Activated CD4-positive, alpha-beta T cell treated with anti-CD3 and anti-CD28 coated beads, Interleukin-2, amount 50 U/mL, for 48 hours (primary cell): ENCODE measurements at regions not wholly inside any gene's neighbourhood (a gene's known extent, or its start where the extent isn't known, plus 50 kb on each side); places are given as distances from the start of the nearest gene placed in this dataset.

Experiments used
- DNase-seq, 2 experiments: peaks; one replicate each; pipeline ENCODE4 v3.0.0-alpha.2; 2020

GRCh38 chrX:14476205-14476604 is 53.1 kb upstream of the GLRA2 start:
- DNase-seq, result no peak

DNA sequence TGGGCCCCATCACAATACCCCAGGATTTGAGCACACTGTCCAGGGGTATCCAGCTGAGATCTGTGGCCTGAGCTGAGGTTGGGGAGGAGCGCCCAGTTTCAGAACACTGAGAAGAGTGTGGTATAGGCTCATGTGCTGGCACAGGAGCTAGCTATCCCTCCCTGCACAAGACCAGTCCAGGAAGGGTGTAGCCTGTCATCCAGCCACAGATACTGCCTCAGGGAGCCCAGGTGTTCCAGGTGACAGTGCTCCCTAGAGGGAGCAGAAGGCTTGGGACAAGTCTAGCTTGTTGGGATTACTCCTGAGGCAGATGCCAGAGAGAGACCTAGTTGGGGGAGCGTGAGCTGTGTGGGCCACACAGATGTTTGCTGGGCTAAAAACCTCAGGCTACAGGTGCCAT is 79.6 kb upstream of the GLRA2 start:
- no peak for DNase-seq

DNA sequence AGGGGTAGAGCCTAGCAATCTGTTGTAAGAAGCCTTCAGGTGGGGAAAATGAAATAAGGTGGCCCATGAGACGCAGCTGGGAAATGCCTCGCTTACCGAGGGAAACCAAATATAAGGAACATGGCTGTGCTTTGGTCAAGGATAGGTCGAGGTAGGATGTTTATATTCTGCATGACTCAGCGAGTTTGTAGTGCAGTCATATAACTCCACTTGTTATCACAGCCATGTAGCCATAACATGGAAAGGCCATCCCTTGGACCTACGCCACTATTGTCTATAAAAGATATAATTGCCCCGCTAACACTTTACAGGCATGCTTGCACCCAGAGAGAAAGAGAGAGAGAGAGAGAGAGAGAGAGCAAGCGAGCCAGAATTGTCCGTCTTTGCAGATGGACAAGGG is 80.9 kb upstream of the GLRA2 start:
- DNase-seq, result no peak

DNA sequence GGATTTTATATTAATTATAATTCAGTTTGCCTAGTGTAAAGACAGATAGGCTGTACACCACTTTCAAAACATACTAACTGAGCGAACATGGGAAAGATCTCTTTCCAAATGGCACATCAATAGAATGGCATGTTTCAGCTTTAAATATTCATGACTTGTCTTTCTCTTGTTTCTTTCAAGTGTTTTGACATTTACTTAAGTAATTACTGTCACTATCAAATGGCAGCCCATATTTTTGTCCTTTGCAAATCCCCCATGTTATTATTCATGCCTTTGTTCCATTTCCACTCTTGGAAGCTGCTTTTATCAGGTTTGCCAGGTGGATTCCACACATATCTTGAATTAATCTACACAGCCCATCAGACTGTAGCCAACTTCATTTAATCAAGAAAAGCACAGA is 89.2 kb upstream of the GLRA2 start:
- no peak for DNase-seq

- no peak for DNase-seq
Measured at GRCh38 chrX:14427614-14428013, 101.7 kb upstream of the GLRA2 start.

DNA sequence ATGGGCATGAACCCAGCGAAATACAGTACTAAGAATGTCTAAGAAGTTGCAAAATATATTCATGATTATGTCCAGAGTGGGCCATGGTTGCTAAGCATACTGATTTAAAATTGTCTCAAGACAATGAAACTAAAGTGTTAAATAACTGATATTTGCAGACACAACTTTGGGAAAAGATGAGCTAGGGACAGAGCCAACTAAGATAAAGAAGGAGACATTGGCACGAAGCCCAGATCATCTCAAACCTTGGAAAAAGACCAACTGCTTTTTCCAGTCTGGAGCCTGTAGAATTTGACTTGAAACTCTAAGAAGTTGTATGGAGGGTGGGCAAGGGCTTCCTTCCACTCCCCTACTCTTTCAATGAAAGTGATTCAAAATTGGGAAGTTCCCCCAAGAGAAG is 108.5 kb upstream of the GLRA2 start:
- DNase-seq, result no peak

- no peak for DNase-seq
Measured at GRCh38 chrX:14412686-14413085, 116.7 kb upstream of the GLRA2 start.

- DNase-seq, result no peak
Measured at GRCh38 chrX:14411326-14411725, 118.0 kb upstream of the GLRA2 start.

GRCh38 chrX:14409341-14409740 is 120.0 kb upstream of the GLRA2 start:
- no peak for DNase-seq

GRCh38 chrX:14406225-14406624 is 123.1 kb upstream of the GLRA2 start:
- no peak for DNase-seq

GRCh38 chrX:14398725-14399124 is 130.6 kb upstream of the GLRA2 start:
- DNase-seq, result no peak

DNA sequence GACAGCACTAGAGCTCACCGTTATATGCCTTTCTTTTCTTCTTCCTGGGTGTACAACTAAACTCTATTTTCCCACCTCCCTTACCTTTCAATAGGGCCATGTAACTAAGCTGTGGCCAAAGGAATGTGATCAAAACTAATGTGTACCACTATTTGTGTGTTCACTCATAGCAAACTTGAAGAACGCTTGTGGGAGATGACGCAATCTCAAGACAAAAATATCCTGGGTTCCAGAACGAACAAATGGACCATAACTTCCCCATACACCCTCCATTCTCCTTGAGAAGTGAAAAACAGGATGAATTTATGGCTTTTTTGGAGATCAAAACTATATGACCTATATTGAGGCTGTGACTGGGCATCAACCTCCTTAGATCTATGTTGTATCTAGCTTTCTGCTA is 139.7 kb upstream of the GLRA2 start:
- no peak for DNase-seq

- no peak for DNase-seq
Measured at GRCh38 chrX:14386981-14387380, 142.4 kb upstream of the GLRA2 start.

GRCh38 chrX:14380044-14380443 is 149.3 kb upstream of the GLRA2 start:
- DNase-seq, result no peak

DNA sequence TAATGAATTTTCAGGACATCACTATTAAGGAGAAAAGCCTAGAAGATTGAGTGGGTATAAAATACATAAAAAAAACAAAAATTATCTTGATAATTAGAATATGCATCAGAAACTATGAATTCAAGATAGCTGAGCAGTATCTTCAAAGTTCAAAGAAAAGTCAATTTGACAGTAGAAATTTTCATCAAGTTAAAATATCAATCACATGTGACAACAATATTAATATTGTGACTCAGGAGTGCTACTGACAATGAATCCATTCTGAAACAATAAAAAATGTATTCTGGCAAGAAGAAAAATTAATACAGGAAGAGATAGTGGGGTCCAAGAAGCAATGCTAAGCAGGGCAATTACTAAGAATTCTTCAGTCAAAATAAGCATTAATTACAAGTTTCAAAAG is 151.9 kb upstream of the GLRA2 start:
- no peak for DNase-seq

- DNase-seq, result no peak
Measured at GRCh38 chrX:14363728-14364127, 165.6 kb upstream of the GLRA2 start.

GRCh38 chrX:14362721-14363120 is 166.6 kb upstream of the GLRA2 start:
- no peak for DNase-seq

- no peak for DNase-seq
Measured at GRCh38 chrX:14361435-14361834, 167.9 kb upstream of the GLRA2 start.

- no peak for DNase-seq
Measured at GRCh38 chrX:14359727-14360126, 169.6 kb upstream of the GLRA2 start.

DNA sequence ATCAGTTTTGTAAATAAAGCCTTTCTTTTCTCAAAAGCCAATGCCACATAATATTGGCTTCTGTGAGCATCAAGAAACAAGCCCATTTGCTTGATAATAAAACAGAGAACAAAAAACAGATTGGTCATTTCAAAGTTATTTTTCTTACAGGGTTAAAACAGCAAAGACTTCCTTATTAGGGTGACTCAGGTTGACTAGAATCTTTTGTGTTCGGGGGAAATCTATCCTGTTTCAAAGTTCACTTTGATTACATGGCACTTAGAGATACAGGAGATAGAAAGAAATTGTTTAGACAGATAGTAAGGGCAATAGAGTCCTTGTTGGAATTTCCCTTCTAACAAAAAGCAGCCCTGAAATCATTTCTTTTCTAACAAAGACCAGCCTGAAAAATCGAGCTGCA is 170.0 kb upstream of the GLRA2 start:
- no peak for DNase-seq

GRCh38 chrX:14357314-14357713 is 172.0 kb upstream of the GLRA2 start:
- no peak for DNase-seq

GRCh38 chrX:14356401-14356800 is 172.9 kb upstream of the GLRA2 start:
- DNase-seq, result no peak

- no peak for DNase-seq
Measured at GRCh38 chrX:14355556-14355955, 173.8 kb upstream of the GLRA2 start.

- no peak for DNase-seq
Measured at GRCh38 chrX:14354521-14354920, 174.8 kb upstream of the GLRA2 start.

GRCh38 chrX:14352511-14352910 is 176.8 kb upstream of the GLRA2 start:
- no peak for DNase-seq

DNA sequence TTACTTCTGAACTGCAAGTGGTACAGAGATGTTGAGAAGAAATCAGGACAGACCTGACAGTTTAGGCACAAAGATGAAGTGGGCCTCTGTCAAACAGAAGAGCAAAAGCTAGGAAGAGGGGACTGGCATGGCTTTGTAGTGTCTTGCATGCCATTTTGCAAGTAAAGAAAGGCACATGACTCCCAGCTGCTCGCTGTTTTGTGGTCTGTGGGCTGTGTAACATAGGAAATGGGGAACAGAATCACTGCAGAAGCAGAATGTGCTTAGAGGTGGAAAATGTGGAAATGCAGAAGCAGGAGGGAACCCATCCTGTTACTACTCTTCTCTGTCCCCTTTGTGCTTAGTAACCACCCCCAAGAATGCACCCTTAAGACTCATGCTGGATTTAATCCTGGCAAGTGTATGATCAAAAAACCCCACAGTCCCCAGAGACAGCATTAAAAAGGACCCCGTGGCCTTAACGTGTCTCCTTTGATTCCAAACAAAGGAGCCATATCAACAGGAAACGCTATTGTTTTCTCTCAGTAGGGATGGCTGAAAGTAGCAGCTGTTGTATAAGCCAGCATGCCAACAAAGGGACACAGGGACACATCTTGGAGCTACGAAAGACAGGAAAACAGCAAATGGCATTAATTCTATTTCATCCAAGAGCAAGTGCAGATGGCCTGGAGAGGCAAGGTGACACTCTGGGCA is 177.6 kb upstream of the GLRA2 start:
- DNase-seq, result no peak
